K562 (cell line): ENCODE measurements at regions not wholly inside any gene's neighbourhood (a gene's known extent, or its start where the extent isn't known, plus 50 kb on each side); places are given as distances from the start of the nearest gene placed in this dataset.

Experiments
- BCLAF1 ChIP-seq, 2 experiments: fragments of 450-650 bp in 1 of 2; IDR thresholded peaks; 2 replicates each; pipeline ENCODE4 v1.6.1; 2011 to 2017; ENCODE audit warnings: low read depth in 2 of 2, antibody characterized with exemption in 1 of 2, borderline replicate concordance in 1 of 2, low read length in 1 of 2, mild to moderate bottlenecking in 1 of 2, mixed read lengths in 1 of 2; ENCODE audit not compliant: control insufficient read depth in 1 of 2
- ELK3 ChIP-seq: fragments of 450-650 bp; formaldehyde crosslinking; IDR thresholded peaks from 2 replicates; pipeline ENCODE4 v1.4.0; 2020; ENCODE audit warnings: mild to moderate bottlenecking
- ETV6 ChIP-seq, 3 experiments: fragments of 150-350 bp in 1 of 3; sonication (generic) in 1 of 3; formaldehyde crosslinking in 1 of 3; IDR thresholded peaks; 2 replicates each; pipeline versions ENCODE4 v1.6.1 to v1.8.0; 2014 to 2022; ENCODE audit warnings: borderline replicate concordance in 2 of 3, low read depth in 2 of 3, antibody characterized with exemption in 1 of 3, low read length in 1 of 3, mild to moderate bottlenecking in 1 of 3, missing genetic modification reagents in 1 of 3
- FOXJ2 ChIP-seq: fragments of 200-800 bp; sonication (Bioruptor generic); IDR thresholded peaks from 2 replicates; pipeline ENCODE4 v1.6.1; 2016; ENCODE audit warnings: missing genetic modification characterization, missing compliant biosample characterization
- TCF3 ChIP-seq: sonication (generic); formaldehyde crosslinking; IDR thresholded peaks from 2 replicates; pipeline ENCODE4 v1.4.0; 2020; ENCODE audit warnings: mild to moderate bottlenecking, missing genetic modification reagents
- ZNF224 ChIP-seq: sonication (generic); formaldehyde crosslinking; IDR thresholded peaks from 2 replicates; pipeline ENCODE4 v1.8.0; 2022; ENCODE audit warnings: mild to moderate bottlenecking, missing genetic modification reagents
- ZNF280B ChIP-seq: fragments of 250-450 bp; sonication (Bioruptor Pico); IDR thresholded peaks from 2 replicates; pipeline ENCODE4 v1.5.1; 2021; ENCODE audit warnings: mild to moderate bottlenecking

- no peak for TF ChIP-seq FOXJ2 (tag)
- no peak for TF ChIP-seq TCF3 (CRISPR knock-in tag)
- TF ChIP-seq ETV6 (IDR thresholded peaks at IDR 0.05; ENCODE audit: borderline replicate concordance in 1 of 2, low read depth in 2 of 2, low read length in 1 of 2), result no peak
- TF ChIP-seq ETV6 (CRISPR knock-in tag; IDR thresholded peaks at IDR 0.05; ENCODE audit: borderline replicate concordance), result no peak
- no peak for TF ChIP-seq ELK3
- TF ChIP-seq ZNF280B (CRISPR knock-in tag), result no peak
- no peak for TF ChIP-seq BCLAF1 (IDR thresholded peaks at IDR 0.05; ENCODE audit: borderline replicate concordance in 1 of 2, control insufficient read depth in 1 of 2, low read depth in 2 of 2, low read length in 1 of 2)
- TF ChIP-seq ZNF224 (CRISPR knock-in tag), result no peak
These were observed 54.8 kb upstream of the VGLL4 start (continued) for GRCh38 chr3:11698326-11699082.
